Activated CD4-positive, alpha-beta T cell treated with anti-CD3 and anti-CD28 coated beads for 36 hours (primary cell): ENCODE measurements at regions not wholly inside any gene's neighbourhood (a gene's known extent, or its start where the extent isn't known, plus 50 kb on each side); places are given as distances from the start of the nearest gene placed in this dataset.

Experiments
- ATAC-seq: fragments of 200-7000 bp; cut with Tn5 transposase; one replicate; pipeline ENCODE4 v1.10.0; 2021; ENCODE audit warnings: mild to moderate bottlenecking, moderate library complexity
- CTCF ChIA-PET: fragments of 350-600 bp; sonication (Branson Sonifier 250); formaldehyde crosslinking; loops from one replicate; lab custom pipeline; 2021; ENCODE audit warnings: antibody characterized with exemption; lab: Charles Lee
- POLR2A ChIA-PET: fragments of 350-600 bp; sonication (Branson Sonifier 250); formaldehyde crosslinking; loops from one replicate; lab custom pipeline; 2021; ENCODE audit warnings: antibody characterized with exemption, inconsistent platforms; lab: Charles Lee
- DNase-seq: peaks from one replicate; pipeline ENCODE4 v3.0.0-alpha.2; 2020
- H3K27ac Mint-ChIP-seq: one replicate; pipeline ENCODE4 v1.8.0; 2021; ENCODE audit warnings: mixed read lengths
- H3K27me3 Mint-ChIP-seq: one replicate; pipeline ENCODE4 v1.8.0; 2021; ENCODE audit warnings: mixed read lengths
- H3K36me3 Mint-ChIP-seq: one replicate; pipeline ENCODE4 v1.8.0; 2021; ENCODE audit warnings: low read depth, mixed read lengths
- H3K4me1 Mint-ChIP-seq: one replicate; pipeline ENCODE4 v1.8.0; 2021; ENCODE audit warnings: mixed read lengths
- H3K4me3 Mint-ChIP-seq: one replicate; pipeline ENCODE4 v1.8.0; 2021; ENCODE audit warnings: mild to moderate bottlenecking, moderate library complexity, mixed read lengths
- H3K9me3 Mint-ChIP-seq: one replicate; pipeline ENCODE4 v1.8.0; 2021; ENCODE audit warnings: low read depth, mixed read lengths
- intact Hi-C, 2 experiments: fragments of 100-400 bp; cut with DNase I in 1 of 2; cut with micrococcal nuclease in 1 of 2; formaldehyde crosslinking; loops; one replicate each; pipeline versions ENCODE4 v1.14.2 to v1.15.1; 2022 to 2024; cut with DNase I, micrococcal nuclease

DNA sequence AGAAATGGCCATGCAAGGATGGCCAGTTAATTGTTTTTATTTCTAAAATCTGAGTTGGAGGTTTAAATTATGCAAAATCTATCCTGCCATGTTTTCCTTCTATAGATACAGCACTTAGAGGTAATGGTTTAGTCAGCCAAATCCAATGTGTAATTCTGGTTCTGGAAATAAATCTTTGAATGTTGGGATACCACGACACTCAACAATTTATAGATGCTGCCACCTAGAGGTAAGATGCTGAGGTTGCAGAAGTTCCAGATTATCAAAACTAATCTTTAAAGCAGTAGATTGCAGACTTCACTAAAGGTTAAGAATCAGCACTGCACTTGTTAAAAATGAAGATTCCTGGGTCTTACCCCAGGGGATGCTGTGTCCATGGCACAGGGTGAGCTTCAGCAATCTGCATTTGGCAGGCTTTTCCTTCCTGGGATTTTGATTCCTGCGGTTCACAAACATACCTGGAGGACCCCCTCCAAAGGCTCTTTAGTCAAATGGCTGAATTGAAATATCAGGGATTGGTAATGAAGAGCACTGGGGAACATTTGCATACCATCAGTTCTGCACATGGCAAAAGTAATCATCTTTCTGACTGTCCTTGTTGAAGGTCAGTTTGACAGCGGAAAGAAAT is 53.4 kb upstream of the ANO4 start:
- intact Hi-C loops, result loop anchor here (1.0 to 10.0 kb wide), 3 partner anchors 72 to 506 kb away; no protein-coding TSS in a partner anchor
- H3K27ac Mint-ChIP-seq, result no peak overlapping the region
- H3K4me3 Mint-ChIP-seq, result no peak overlapping the region
- no peaks in the 10 kb centered on the region for H3K4me1 Mint-ChIP-seq
- POLR2A ChIA-PET, result no interaction called here
- no peaks in the 10 kb centered on the region for H3K36me3 Mint-ChIP-seq
- CTCF ChIA-PET, result interaction anchor here (1.4 kb wide), 1 partner anchor 13 kb away, joined by 4 read pairs; no protein-coding TSS in a partner anchor
- DNase-seq, result no peak
- ATAC-seq, result no peak
- H3K9me3 Mint-ChIP-seq, result peaks cover 6% of the 10 kb centered on the region
- H3K27me3 Mint-ChIP-seq, result peaks cover 5% of the 10 kb centered on the region

DNA sequence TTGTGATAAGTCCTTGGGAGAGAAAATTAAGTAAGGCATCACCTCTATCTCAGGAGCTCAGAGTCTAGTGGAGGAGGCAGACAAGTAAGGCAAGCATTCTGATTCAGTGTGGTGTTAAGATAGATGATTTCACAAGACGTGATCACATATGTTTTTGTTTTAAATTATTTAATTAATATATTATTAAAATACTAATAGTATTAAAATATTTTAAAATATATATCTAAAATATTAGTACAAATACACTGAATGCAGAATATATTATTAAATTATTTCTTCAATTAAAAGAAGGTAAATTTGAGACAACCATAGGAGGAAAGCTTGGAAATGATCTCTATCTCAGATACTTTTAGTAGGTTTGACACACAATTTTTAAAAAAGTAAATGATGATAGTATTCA is 51.5 kb upstream of the ANO4 start:
- CTCF ChIA-PET, result interaction anchor here (1.0 to 1.2 kb wide), 3 partner anchors 8 to 99 kb away, joined by 3 to 4 read pairs (median 3); no protein-coding TSS in a partner anchor
- Mint-ChIP-seq H3K27me3 (peaks cover 5% of the 10 kb centered on the region), H3K4me3 (no peak overlapping the region), H3K4me1 (no peaks in the 10 kb centered on the region), H3K27ac (no peak overlapping the region), H3K9me3 (peaks cover 6% of the 10 kb centered on the region), H3K36me3 (no peaks in the 10 kb centered on the region)
- DNase-seq (no peak), ATAC-seq (no peak)
- POLR2A ChIA-PET, result no interaction called here
- intact Hi-C loops, result loop anchor here in 1 of 2 experiments (10.0 kb wide), 1 partner anchor 508 kb away; no protein-coding TSS in a partner anchor
